CD14-positive monocyte (primary cell): ENCODE measurements at regions not wholly inside any gene's neighbourhood (a gene's known extent, or its start where the extent isn't known, plus 50 kb on each side); places are given as distances from the start of the nearest gene placed in this dataset.

ENCODE experiments used
- DNase-seq, 3 donors: peaks; one replicate each; pipeline ENCODE4 v3.0.0-alpha.2; 2011 to 2022
- H2AFZ ChIP-seq: 2 replicates; pipeline ENCODE4 v1.6.0; 2012; ENCODE audit warnings: mild to moderate bottlenecking, low read depth, low read length, inconsistent platforms; ENCODE audit not compliant: insufficient read depth, poor library complexity, severe bottlenecking
- H3K27ac ChIP-seq, 2 donors: 1 replicate in 1 of 2; 2 replicates in 1 of 2; pipeline ENCODE4 v1.5.1; 2012 to 2013; ENCODE audit warnings: low read length in 2 of 2, control low read depth in 1 of 2, inconsistent platforms in 1 of 2, low read depth in 1 of 2, mild to moderate bottlenecking in 1 of 2
- H3K27me3 ChIP-seq, 2 donors: one replicate each; pipeline versions ENCODE4 v1.6.0 to v1.6.1; 2011 to 2013; ENCODE audit warnings: low read length in 2 of 2; ENCODE audit not compliant: control insufficient read depth in 2 of 2, insufficient read depth in 2 of 2
- H3K36me3 ChIP-seq, 2 donors: replicated peaks in 1 of 2; 1 replicate in 1 of 2; 2 replicates in 1 of 2; pipeline versions ENCODE4 v1.5.1 to v1.6.1; 2012 to 2013; ENCODE audit warnings: low read length in 2 of 2, control low read depth in 1 of 2, inconsistent platforms in 1 of 2, mild to moderate bottlenecking in 1 of 2; ENCODE audit not compliant: insufficient read depth in 2 of 2, control insufficient read depth in 1 of 2
- H3K4me1 ChIP-seq, 2 donors: 1 replicate in 1 of 2; 2 replicates in 1 of 2; pipeline versions ENCODE4 v1.5.1 to v1.6.1; 2012 to 2013; ENCODE audit warnings: low read length in 2 of 2, control low read depth in 1 of 2, inconsistent platforms in 1 of 2, mild to moderate bottlenecking in 1 of 2, moderate library complexity in 1 of 2; ENCODE audit not compliant: insufficient read depth in 2 of 2, control insufficient read depth in 1 of 2
- H3K4me2 ChIP-seq: replicated peaks from 2 replicates; pipeline ENCODE3; 2012; ENCODE audit warnings: low read length, moderate library complexity, mild to moderate bottlenecking; ENCODE audit not compliant: poor library complexity, severe bottlenecking; ENCODE audit errors: extremely low read depth
- H3K4me3 ChIP-seq, 3 experiments: fragments of 200-600 bp in 1 of 3; sonication (generic) in 1 of 3; replicated peaks in 1 of 3; 1 replicate in 2 of 3; 2 replicates in 1 of 3; pipeline ENCODE4 v1.5.1; 2011 to 2013; ENCODE audit warnings: low read length in 3 of 3, mild to moderate bottlenecking in 3 of 3, control low read depth in 2 of 3, low read depth in 2 of 3, inconsistent platforms in 1 of 3, moderate library complexity in 1 of 3
- H3K79me2 ChIP-seq: 2 replicates; pipeline ENCODE4 v1.6.0; 2012; ENCODE audit warnings: mild to moderate bottlenecking, control low read depth, inconsistent platforms, low read length, moderate library complexity; ENCODE audit not compliant: insufficient read depth
- H3K9ac ChIP-seq: 2 replicates; pipeline ENCODE4 v1.6.0; 2017; ENCODE audit warnings: low read length, mild to moderate bottlenecking; ENCODE audit not compliant: insufficient read depth, poor library complexity, severe bottlenecking
- H3K9me3 ChIP-seq, 2 donors: replicated peaks in 1 of 2; 1 replicate in 1 of 2; 2 replicates in 1 of 2; pipeline versions ENCODE4 v1.5.1 to v1.6.1; 2012 to 2013; ENCODE audit warnings: low read length in 2 of 2, control low read depth in 1 of 2; ENCODE audit not compliant: control insufficient read depth in 1 of 2, insufficient read depth in 1 of 2
- H4K20me1 ChIP-seq: 2 replicates; pipeline ENCODE4 v1.6.0; 2012; ENCODE audit warnings: mild to moderate bottlenecking, low read length, control low read depth, moderate library complexity; ENCODE audit not compliant: insufficient read depth
- H3K27ac Mint-ChIP-seq, 7 donors: one replicate each; pipeline ENCODE4 v1.8.0; 2020; ENCODE audit warnings: mild to moderate bottlenecking in 7 of 7, mixed read lengths in 7 of 7, moderate library complexity in 6 of 7, inconsistent platforms in 2 of 7
- H3K27me3 Mint-ChIP-seq, 3 donors: one replicate each; pipeline ENCODE4 v1.8.0; 2021 to 2022; ENCODE audit warnings: low read depth in 3 of 3, mild to moderate bottlenecking in 3 of 3, mixed read lengths in 3 of 3, moderate library complexity in 3 of 3, inconsistent platforms in 1 of 3
- H3K36me3 Mint-ChIP-seq, 2 donors: one replicate each; pipeline ENCODE4 v1.8.0; 2020; ENCODE audit warnings: mixed read lengths in 2 of 2, inconsistent platforms in 1 of 2, mild to moderate bottlenecking in 1 of 2
- H3K4me1 Mint-ChIP-seq: one replicate; pipeline ENCODE4 v1.8.0; 2020; ENCODE audit warnings: mild to moderate bottlenecking, mixed read lengths
- H3K4me3 Mint-ChIP-seq, 2 donors: one replicate each; pipeline ENCODE4 v1.8.0; 2020; ENCODE audit warnings: mild to moderate bottlenecking in 2 of 2, mixed read lengths in 2 of 2, moderate library complexity in 1 of 2
- H3K9me3 Mint-ChIP-seq, 7 donors: one replicate each; pipeline ENCODE4 v1.8.0; 2020 to 2022; ENCODE audit warnings: mixed read lengths in 7 of 7, mild to moderate bottlenecking in 6 of 7, moderate library complexity in 6 of 7, inconsistent platforms in 2 of 7
- WGBS: methylation state at CpG from one replicate; pipeline ENCODE4 v1.1.5; 2013; ENCODE audit warnings: missing lambda C conversion rate; ENCODE audit not compliant: insufficient coverage; 5-methylcytosine and 5-hydroxymethylcytosine counted together
- intact Hi-C, 2 donors: fragments of 100-400 bp; cut with micrococcal nuclease; formaldehyde crosslinking; loops; one replicate each; pipeline versions ENCODE4 v1.15.0 to v1.15.1; 2023
- TF ChIP-seq, protein P1 (sequence below): fragments of 200-600 bp; IDR thresholded peaks from one replicate; pipeline ENCODE4 v1.8.0; 2022; ENCODE audit warnings: antibody characterized with exemption, mild to moderate bottlenecking

DNA sequence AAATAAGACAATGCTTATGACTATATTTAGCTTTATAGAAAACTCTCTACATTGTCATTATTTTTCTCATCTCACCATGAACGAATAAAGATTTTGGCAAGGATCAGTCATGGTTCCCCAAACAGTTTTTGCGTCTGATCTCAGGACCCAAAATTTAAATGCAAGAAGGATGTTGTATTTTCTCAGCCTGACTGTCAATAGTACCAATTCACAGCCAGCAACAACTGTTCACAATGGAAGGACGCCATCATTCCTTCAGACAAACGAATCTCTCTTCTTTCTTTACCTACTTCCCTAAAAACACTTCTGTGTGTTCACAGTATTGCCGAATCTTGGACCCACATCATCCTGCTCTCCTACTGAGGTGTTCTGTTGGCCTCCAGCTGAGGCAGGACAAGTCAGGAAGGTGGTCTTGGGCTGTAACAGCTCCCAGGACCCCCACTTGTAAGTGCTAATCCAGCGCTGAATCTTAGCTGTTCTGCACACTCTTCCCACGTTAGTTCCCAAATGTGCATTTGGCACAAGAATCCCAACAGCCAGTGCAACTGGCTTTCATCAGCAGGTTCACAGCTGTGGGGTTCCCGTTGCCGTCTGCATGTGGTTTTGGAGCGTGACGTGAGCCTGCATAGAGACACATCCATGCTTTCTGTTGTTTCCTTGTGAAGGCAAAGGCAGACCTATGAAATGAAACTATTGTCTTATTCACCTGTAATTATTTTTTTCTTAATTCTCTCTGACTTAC lies 600.0 kb downstream of the QKI start:
- TF ChIP-seq, protein P1, sequence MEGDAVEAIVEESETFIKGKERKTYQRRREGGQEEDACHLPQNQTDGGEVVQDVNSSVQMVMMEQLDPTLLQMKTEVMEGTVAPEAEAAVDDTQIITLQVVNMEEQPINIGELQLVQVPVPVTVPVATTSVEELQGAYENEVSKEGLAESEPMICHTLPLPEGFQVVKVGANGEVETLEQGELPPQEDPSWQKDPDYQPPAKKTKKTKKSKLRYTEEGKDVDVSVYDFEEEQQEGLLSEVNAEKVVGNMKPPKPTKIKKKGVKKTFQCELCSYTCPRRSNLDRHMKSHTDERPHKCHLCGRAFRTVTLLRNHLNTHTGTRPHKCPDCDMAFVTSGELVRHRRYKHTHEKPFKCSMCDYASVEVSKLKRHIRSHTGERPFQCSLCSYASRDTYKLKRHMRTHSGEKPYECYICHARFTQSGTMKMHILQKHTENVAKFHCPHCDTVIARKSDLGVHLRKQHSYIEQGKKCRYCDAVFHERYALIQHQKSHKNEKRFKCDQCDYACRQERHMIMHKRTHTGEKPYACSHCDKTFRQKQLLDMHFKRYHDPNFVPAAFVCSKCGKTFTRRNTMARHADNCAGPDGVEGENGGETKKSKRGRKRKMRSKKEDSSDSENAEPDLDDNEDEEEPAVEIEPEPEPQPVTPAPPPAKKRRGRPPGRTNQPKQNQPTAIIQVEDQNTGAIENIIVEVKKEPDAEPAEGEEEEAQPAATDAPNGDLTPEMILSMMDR: no peak
- Histone ChIP-seq H4K20me1 (no peaks in the 10 kb centered on the region), H3K27me3 (no peaks in the 10 kb centered on the region), H3K4me1 (no peaks in the 10 kb centered on the region), H2AFZ (no peak overlapping the region), H3K36me3 (no peaks in the 10 kb centered on the region), H3K9me3 (no peaks in the 10 kb centered on the region), H3K79me2 (no peaks in the 10 kb centered on the region), H3K4me3 (no peak overlapping the region), H3K4me2 (no peak overlapping the region), H3K9ac (no peak overlapping the region), H3K27ac (no peak overlapping the region)
- H3K27ac Mint-ChIP-seq: no peak overlapping the region
- H3K4me1 Mint-ChIP-seq: no peaks in the 10 kb centered on the region
- H3K4me3 Mint-ChIP-seq: no peak overlapping the region
- intact Hi-C loops: no loop called here
- no peak for DNase-seq
- peaks cover 0 to 3% (median 0%) of the 10 kb centered on the region in 3 donors for H3K27me3 Mint-ChIP-seq
- H3K9me3 Mint-ChIP-seq: peaks cover 0 to 8% (median 5%) of the 10 kb centered on the region in 7 donors
- WGBS: 95% methylated on average over 7 of the region's 11 CpGs
- no peaks in the 10 kb centered on the region for H3K36me3 Mint-ChIP-seq

DNA sequence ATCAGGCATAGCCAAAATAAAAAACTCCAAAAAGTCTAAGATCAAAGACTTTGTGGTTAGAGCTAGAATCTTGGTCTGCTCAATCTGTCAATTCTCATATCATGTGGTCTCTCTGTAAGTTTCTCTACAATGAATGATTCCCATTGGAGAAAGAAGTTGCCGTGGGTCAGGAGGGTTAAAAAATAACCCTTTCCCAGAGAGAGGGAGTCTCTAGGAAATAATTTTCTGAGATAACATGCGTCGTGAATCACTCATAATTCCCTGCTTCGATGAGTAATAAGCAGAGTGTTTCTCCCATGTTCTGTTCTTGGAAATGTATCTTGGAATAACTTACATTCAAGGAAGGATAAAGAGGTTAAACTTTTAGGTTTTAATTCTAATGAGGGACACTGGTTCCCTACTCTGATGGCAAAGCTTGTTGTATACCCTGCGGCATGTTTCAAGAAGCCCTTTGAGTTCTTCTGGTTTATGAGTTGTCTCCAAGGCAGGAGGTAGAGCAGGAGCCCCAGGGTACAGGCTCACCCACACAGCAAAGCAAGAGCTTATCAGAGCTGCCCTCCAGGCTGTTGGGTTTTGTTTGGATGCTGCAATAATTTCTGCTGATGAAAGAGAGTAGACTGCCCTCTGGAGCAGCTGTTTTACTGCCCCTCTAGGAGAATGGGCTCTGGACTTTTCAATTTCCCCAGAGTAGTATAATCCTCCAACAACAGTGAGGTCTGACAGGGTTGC lies 599.1 kb downstream of the QKI start:
- Histone ChIP-seq H3K36me3 (no peaks in the 10 kb centered on the region), H3K4me3 (no peak overlapping the region), H3K27ac (no peak overlapping the region), H3K79me2 (no peaks in the 10 kb centered on the region), H2AFZ (no peak overlapping the region), H3K4me1 (no peaks in the 10 kb centered on the region), H3K9ac (no peak overlapping the region), H3K4me2 (no peak overlapping the region), H3K9me3 (no peaks in the 10 kb centered on the region), H3K27me3 (no peaks in the 10 kb centered on the region), H4K20me1 (no peaks in the 10 kb centered on the region)
- Mint-ChIP-seq H3K36me3 (no peaks in the 10 kb centered on the region), H3K27ac (no peak overlapping the region), H3K4me3 (no peak overlapping the region), H3K9me3 (peaks cover 0 to 9% (median 5%) of the 10 kb centered on the region in 7 donors), H3K27me3 (peaks cover 0 to 3% (median 0%) of the 10 kb centered on the region in 3 donors), H3K4me1 (no peaks in the 10 kb centered on the region)
- no peak for DNase-seq
- intact Hi-C loops: no loop called here
- TF ChIP-seq, protein P1: no peak
- no CpG with 5 or more reads among the region's 5 CpGs for WGBS
